SK-N-MC (cell line): ENCODE measurements at regions not wholly inside any gene's neighbourhood (a gene's known extent, or its start where the extent isn't known, plus 50 kb on each side); places are given as distances from the start of the nearest gene placed in this dataset.

Experiments
- EZH2 ChIP-seq: fragments of 200-600 bp; sonication (generic); IDR thresholded peaks from one replicate; pipeline ENCODE4 v1.6.1; 2017; ENCODE audit warnings: antibody characterized with exemption
- POLR2AphosphoS5 ChIP-seq: IDR thresholded peaks from 2 replicates; pipeline ENCODE4 v1.6.1; 2012; ENCODE audit warnings: mild to moderate bottlenecking, low read depth, low read length, borderline replicate concordance

GRCh38 chr6:104332364-104332763 lies 527.4 kb downstream of the HACE1 start:
- no peak for TF ChIP-seq EZH2
- TF ChIP-seq POLR2AphosphoS5, result no peak
